ENCODE measurements at regions not wholly inside any gene's neighbourhood (a gene's known extent, or its start where the extent isn't known, plus 50 kb on each side); places are given as distances from the start of the nearest gene placed in this dataset.

DNA sequence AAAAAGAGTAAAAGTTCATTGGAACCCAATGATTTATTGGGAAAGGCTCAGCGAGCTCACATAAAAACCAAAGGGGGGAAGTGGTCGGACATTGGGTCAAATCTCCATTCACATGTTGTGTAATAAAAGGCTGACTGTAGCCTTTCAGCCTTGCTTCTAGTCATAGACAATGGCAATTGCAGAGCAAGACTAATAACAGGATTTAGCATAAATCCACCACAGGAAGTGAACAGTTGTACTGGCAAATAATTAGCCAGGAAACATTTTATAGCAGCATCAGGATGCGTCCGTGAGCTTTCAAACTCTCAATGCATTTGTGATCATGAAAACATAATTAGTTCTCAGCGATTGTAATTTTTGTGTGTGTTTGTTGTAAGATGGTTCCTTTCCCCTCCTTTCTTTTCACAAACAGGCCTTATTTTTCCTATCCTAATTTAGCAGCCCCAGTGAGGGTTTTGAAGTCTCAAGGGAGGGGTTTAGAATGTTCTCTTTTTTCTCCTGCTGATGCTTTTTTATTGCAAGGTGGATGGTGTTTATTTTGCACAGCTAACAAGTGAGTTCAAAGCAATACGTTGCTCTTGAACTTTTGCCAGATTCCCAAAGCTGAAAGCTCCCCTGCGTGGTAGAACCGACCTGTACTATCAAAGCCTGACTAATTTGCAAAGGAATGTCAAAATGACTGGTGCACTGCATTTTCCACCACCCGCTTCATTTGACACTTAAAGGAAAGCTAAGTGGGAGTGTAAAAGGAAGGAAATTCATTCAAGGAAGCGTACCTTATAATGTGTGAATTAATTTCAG is 105.6 kb downstream of the SPRY2 start (continued):
- TF ChIP-seq, protein P1, sequence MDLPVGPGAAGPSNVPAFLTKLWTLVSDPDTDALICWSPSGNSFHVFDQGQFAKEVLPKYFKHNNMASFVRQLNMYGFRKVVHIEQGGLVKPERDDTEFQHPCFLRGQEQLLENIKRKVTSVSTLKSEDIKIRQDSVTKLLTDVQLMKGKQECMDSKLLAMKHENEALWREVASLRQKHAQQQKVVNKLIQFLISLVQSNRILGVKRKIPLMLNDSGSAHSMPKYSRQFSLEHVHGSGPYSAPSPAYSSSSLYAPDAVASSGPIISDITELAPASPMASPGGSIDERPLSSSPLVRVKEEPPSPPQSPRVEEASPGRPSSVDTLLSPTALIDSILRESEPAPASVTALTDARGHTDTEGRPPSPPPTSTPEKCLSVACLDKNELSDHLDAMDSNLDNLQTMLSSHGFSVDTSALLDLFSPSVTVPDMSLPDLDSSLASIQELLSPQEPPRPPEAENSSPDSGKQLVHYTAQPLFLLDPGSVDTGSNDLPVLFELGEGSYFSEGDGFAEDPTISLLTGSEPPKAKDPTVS (IDR thresholded peaks at IDR 0.05; ENCODE audit: low read depth, low read length), result no peak
- TF ChIP-seq SMC3 (IDR thresholded peaks at IDR 0.05; ENCODE audit: borderline replicate concordance, low read length), result no peak
- TF ChIP-seq, protein P2, sequence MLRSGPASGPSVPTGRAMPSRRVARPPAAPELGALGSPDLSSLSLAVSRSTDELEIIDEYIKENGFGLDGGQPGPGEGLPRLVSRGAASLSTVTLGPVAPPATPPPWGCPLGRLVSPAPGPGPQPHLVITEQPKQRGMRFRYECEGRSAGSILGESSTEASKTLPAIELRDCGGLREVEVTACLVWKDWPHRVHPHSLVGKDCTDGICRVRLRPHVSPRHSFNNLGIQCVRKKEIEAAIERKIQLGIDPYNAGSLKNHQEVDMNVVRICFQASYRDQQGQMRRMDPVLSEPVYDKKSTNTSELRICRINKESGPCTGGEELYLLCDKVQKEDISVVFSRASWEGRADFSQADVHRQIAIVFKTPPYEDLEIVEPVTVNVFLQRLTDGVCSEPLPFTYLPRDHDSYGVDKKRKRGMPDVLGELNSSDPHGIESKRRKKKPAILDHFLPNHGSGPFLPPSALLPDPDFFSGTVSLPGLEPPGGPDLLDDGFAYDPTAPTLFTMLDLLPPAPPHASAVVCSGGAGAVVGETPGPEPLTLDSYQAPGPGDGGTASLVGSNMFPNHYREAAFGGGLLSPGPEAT (IDR thresholded peaks at IDR 0.05; ENCODE audit: low read depth), result 0 out of 2 replicates have a peak, but pooled peaks have one; percentile 18
- TF ChIP-seq KLF5 (IDR thresholded peaks at IDR 0.05; ENCODE audit: partially characterized antibody), result no peak
- TF ChIP-seq, protein P3, sequence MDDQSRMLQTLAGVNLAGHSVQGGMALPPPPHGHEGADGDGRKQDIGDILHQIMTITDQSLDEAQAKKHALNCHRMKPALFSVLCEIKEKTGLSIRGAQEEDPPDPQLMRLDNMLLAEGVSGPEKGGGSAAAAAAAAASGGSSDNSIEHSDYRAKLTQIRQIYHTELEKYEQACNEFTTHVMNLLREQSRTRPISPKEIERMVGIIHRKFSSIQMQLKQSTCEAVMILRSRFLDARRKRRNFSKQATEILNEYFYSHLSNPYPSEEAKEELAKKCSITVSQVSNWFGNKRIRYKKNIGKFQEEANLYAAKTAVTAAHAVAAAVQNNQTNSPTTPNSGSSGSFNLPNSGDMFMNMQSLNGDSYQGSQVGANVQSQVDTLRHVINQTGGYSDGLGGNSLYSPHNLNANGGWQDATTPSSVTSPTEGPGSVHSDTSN (IDR thresholded peaks at IDR 0.05; ENCODE audit: insufficient replicate concordance, low read depth, low read length), result no peak
- no peak for TF ChIP-seq SMAD5 (IDR thresholded peaks at IDR 0.05; ENCODE audit: low read depth)
- TF ChIP-seq CEBPB (IDR thresholded peaks at IDR 0.05; ENCODE audit: borderline replicate concordance in 1 of 2, low read depth in 2 of 2, low read length in 2 of 2), result no peak
- TF ChIP-seq, protein P4, sequence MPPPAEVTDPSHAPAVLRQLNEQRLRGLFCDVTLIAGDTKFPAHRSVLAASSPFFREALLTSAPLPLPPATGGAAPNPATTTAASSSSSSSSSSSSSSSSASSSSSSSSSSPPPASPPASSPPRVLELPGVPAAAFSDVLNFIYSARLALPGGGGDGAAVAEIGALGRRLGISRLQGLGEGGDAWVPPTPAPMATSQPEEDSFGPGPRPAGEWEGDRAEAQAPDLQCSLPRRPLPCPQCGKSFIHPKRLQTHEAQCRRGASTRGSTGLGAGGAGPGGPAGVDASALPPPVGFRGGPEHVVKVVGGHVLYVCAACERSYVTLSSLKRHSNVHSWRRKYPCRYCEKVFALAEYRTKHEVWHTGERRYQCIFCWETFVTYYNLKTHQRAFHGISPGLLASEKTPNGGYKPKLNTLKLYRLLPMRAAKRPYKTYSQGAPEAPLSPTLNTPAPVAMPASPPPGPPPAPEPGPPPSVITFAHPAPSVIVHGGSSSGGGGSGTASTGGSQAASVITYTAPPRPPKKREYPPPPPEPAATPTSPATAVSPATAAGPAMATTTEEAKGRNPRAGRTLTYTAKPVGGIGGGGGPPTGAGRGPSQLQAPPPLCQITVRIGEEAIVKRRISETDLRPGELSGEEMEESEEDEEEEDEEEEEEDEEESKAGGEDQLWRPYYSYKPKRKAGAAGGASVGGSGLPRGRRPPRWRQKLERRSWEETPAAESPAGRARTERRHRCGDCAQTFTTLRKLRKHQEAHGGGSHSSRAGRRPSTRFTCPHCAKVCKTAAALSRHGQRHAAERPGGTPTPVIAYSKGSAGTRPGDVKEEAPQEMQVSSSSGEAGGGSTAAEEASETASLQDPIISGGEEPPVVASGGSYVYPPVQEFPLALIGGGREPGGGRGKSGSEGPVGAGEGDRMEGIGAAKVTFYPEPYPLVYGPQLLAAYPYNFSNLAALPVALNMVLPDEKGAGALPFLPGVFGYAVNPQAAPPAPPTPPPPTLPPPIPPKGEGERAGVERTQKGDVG (CRISPR knock-in tag; IDR thresholded peaks at IDR 0.05), result no peak
- no peak for TF ChIP-seq JUNB (IDR thresholded peaks at IDR 0.05)
- TF ChIP-seq NR2F1 (conservative IDR thresholded peaks at IDR 0.05), result no peak; the same call in 1 of the 2 replicates
- no peak for TF ChIP-seq TCF12 (IDR thresholded peaks at IDR 0.05; ENCODE audit: low read depth, low read length)
- peak; percentile 60 for TF ChIP-seq MEF2B (IDR thresholded peaks at IDR 0.05; ENCODE audit: partially characterized antibody, poor library complexity, severe bottlenecking)
- no peak for TF ChIP-seq SUPT20H (IDR thresholded peaks at IDR 0.05; ENCODE audit: borderline replicate concordance, control insufficient read depth, low read depth, low read length)
- TF ChIP-seq, protein P5, sequence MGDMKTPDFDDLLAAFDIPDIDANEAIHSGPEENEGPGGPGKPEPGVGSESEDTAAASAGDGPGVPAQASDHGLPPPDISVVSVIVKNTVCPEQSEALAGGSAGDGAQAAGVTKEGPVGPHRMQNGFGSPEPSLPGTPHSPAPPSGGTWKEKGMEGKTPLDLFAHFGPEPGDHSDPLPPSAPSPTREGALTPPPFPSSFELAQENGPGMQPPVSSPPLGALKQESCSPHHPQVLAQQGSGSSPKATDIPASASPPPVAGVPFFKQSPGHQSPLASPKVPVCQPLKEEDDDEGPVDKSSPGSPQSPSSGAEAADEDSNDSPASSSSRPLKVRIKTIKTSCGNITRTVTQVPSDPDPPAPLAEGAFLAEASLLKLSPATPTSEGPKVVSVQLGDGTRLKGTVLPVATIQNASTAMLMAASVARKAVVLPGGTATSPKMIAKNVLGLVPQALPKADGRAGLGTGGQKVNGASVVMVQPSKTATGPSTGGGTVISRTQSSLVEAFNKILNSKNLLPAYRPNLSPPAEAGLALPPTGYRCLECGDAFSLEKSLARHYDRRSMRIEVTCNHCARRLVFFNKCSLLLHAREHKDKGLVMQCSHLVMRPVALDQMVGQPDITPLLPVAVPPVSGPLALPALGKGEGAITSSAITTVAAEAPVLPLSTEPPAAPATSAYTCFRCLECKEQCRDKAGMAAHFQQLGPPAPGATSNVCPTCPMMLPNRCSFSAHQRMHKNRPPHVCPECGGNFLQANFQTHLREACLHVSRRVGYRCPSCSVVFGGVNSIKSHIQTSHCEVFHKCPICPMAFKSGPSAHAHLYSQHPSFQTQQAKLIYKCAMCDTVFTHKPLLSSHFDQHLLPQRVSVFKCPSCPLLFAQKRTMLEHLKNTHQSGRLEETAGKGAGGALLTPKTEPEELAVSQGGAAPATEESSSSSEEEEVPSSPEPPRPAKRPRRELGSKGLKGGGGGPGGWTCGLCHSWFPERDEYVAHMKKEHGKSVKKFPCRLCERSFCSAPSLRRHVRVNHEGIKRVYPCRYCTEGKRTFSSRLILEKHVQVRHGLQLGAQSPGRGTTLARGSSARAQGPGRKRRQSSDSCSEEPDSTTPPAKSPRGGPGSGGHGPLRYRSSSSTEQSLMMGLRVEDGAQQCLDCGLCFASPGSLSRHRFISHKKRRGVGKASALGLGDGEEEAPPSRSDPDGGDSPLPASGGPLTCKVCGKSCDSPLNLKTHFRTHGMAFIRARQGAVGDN (IDR thresholded peaks at IDR 0.05), result peak; percentile 52; the same call in 1 of the 2 replicates
- TF ChIP-seq TBL1XR1 (IDR thresholded peaks at IDR 0.05; ENCODE audit: low read depth, low read length), result no peak
- TF ChIP-seq GATAD2B (conservative IDR thresholded peaks at IDR 0.05; ENCODE audit: low read depth), result no peak
- peak; percentile 15 to 33; a peak in 2 of 4 replicates for TF ChIP-seq IKZF2 (IDR thresholded peaks at IDR 0.05)

Data from GM12878 (cell line).